Gastrocnemius medialis (tissue), 4 donors: ENCODE measurements at regions not wholly inside any gene's neighbourhood (a gene's known extent, or its start where the extent isn't known, plus 50 kb on each side); places are given as distances from the start of the nearest gene placed in this dataset.

Experiments
- CTCF ChIP-seq, 5 experiments: fragments of 450-650 bp in 3 of 5; fragments of 200-600 bp in 2 of 5; sonication (generic) in 2 of 5; IDR thresholded peaks in 4 of 5; conservative IDR thresholded peaks in 1 of 5; 1 replicate in 4 of 5; 2 replicates in 1 of 5; pipeline ENCODE4 v1.5.1; 2016 to 2019; ENCODE audit warnings: antibody characterized with exemption in 5 of 5, mild to moderate bottlenecking in 3 of 5, moderate library complexity in 3 of 5
- POLR2A ChIP-seq, 2 donors: fragments of 450-650 bp; IDR thresholded peaks; one replicate each; pipeline ENCODE4 v1.6.1; 2017; ENCODE audit warnings: antibody characterized with exemption in 2 of 2, mild to moderate bottlenecking in 2 of 2, moderate library complexity in 2 of 2

GRCh38 chr10:43904301-43904700 lies 255.6 kb upstream of the ZNF32 start:
- TF ChIP-seq POLR2A (IDR thresholded peaks at IDR 0.05) (no peak), CTCF (IDR thresholded peaks at IDR 0.05 in 4 of 5, conservative IDR thresholded peaks at IDR 0.05 in 1 of 5) (no peak)
